Activated CD4-positive, alpha-beta T cell treated with anti-CD3 and anti-CD28 coated beads for 36 hours (primary cell): ENCODE measurements at regions not wholly inside any gene's neighbourhood (a gene's known extent, or its start where the extent isn't known, plus 50 kb on each side); places are given as distances from the start of the nearest gene placed in this dataset.
"Not testable (repeated sequence)": the region's sequence is repeated elsewhere in the genome, so short reads cannot be mapped to it uniquely, and the experiment has no call there.

ENCODE experiments used
- ATAC-seq: fragments of 200-7000 bp; cut with Tn5 transposase; one replicate; pipeline ENCODE4 v1.10.0; 2021; ENCODE audit warnings: mild to moderate bottlenecking, moderate library complexity
- CTCF ChIA-PET: fragments of 350-600 bp; sonication (Branson Sonifier 250); formaldehyde crosslinking; loops from one replicate; lab custom pipeline; 2021; ENCODE audit warnings: antibody characterized with exemption; lab: Charles Lee
- POLR2A ChIA-PET: fragments of 350-600 bp; sonication (Branson Sonifier 250); formaldehyde crosslinking; loops from one replicate; lab custom pipeline; 2021; ENCODE audit warnings: antibody characterized with exemption, inconsistent platforms; lab: Charles Lee
- DNase-seq: peaks from one replicate; pipeline ENCODE4 v3.0.0-alpha.2; 2020
- H3K27ac Mint-ChIP-seq: one replicate; pipeline ENCODE4 v1.8.0; 2021; ENCODE audit warnings: mixed read lengths
- H3K27me3 Mint-ChIP-seq: one replicate; pipeline ENCODE4 v1.8.0; 2021; ENCODE audit warnings: mixed read lengths
- H3K36me3 Mint-ChIP-seq: one replicate; pipeline ENCODE4 v1.8.0; 2021; ENCODE audit warnings: low read depth, mixed read lengths
- H3K4me1 Mint-ChIP-seq: one replicate; pipeline ENCODE4 v1.8.0; 2021; ENCODE audit warnings: mixed read lengths
- H3K4me3 Mint-ChIP-seq: one replicate; pipeline ENCODE4 v1.8.0; 2021; ENCODE audit warnings: mild to moderate bottlenecking, moderate library complexity, mixed read lengths
- H3K9me3 Mint-ChIP-seq: one replicate; pipeline ENCODE4 v1.8.0; 2021; ENCODE audit warnings: low read depth, mixed read lengths
- intact Hi-C, 2 experiments: fragments of 100-400 bp; cut with DNase I in 1 of 2; cut with micrococcal nuclease in 1 of 2; formaldehyde crosslinking; loops; one replicate each; pipeline versions ENCODE4 v1.14.2 to v1.15.1; 2022 to 2024; cut with DNase I, micrococcal nuclease

DNA sequence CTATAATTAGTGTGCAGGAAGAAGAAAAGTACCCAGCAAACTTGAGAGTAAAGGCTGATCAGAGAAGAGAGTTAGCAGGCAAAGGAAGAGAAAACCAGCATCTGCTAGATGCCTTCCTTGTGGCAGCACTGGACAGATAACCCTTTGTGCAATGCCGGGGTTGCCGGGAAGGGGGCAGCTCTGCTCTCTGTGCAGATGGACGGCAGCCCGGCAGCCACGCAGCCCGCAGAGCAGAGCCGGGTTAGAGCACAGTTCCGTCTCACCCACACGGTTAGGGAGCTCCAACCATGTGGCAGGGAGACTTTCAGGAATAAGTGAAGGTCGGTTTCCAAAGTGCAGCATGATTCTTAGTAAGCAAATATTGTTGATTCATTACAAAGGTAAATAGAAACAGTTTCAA, 80.0 kb upstream of the RPS6KA2 start:
- Mint-ChIP-seq H3K9me3 (peaks cover 5% of the 10 kb centered on the region), H3K27ac (no peak overlapping the region), H3K4me3 (no peak overlapping the region), H3K36me3 (no peaks in the 10 kb centered on the region), H3K4me1 (no peaks in the 10 kb centered on the region), H3K27me3 (no peaks in the 10 kb centered on the region)
- intact Hi-C loops: no loop called here
- POLR2A ChIA-PET: no interaction called here
- DNase-seq (peak; percentile 60), ATAC-seq (peak; percentile 75)
- CTCF ChIA-PET: no interaction called here

DNA sequence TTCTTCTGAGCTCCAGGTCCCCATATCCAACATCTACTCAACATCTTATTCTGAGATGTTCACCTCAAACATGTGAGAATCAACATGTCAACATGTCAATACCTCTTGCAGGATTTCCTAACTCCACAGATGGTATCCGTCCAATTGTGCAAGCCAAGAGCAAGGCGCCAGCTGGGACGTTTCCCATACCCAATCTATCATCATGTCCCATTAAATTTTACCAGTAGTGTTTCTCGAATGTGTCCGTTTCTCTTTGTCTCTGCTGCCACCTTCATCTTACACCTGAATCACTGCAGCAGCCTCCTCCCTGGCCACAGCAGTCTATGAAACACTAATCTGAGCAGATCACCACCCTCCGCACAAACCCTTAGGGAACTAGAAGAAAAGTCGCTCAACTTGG, 78.0 kb upstream of the RPS6KA2 start:
- CTCF ChIA-PET: no interaction called here

DNA sequence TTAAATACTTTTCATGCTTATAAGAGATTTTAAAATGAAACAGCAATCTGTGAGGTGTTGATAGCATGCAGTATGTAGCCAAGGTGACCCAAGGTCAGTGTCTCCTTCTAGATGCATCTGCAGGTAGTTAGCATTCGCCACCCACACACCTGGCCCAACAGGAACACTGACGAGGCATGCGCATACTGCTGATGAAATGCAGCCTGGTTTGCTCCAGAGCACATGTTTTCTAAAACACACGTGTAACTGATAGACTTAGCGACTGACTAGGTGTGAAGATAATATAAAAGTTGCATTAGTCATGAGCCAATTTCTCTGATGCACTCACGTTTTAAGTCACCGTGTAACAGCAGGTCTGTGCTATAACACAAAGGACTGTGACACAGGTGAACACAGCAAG, 77.1 kb upstream of the RPS6KA2 start:
- Mint-ChIP-seq H3K9me3 (no peaks in the 10 kb centered on the region), H3K27me3 (no peaks in the 10 kb centered on the region), H3K36me3 (no peaks in the 10 kb centered on the region), H3K4me3 (no peak overlapping the region), H3K27ac (no peak overlapping the region), H3K4me1 (no peaks in the 10 kb centered on the region)
- POLR2A ChIA-PET: no interaction called here
- CTCF ChIA-PET: no interaction called here
- intact Hi-C loops: no loop called here
- ATAC-seq: no peak
- DNase-seq: no peak

More for the DNA sequence above, 78.0 kb upstream of the RPS6KA2 start:
- DNase-seq: no peak
- no peaks in the 10 kb centered on the region for H3K4me1 Mint-ChIP-seq
- POLR2A ChIA-PET: no interaction called here
- no peaks in the 10 kb centered on the region for H3K9me3 Mint-ChIP-seq
- H3K4me3 Mint-ChIP-seq: no peak overlapping the region
- no peak for ATAC-seq
- no peak overlapping the region for H3K27ac Mint-ChIP-seq
- no peaks in the 10 kb centered on the region for H3K27me3 Mint-ChIP-seq
- no peaks in the 10 kb centered on the region for H3K36me3 Mint-ChIP-seq
- intact Hi-C loops: no loop called here

DNA sequence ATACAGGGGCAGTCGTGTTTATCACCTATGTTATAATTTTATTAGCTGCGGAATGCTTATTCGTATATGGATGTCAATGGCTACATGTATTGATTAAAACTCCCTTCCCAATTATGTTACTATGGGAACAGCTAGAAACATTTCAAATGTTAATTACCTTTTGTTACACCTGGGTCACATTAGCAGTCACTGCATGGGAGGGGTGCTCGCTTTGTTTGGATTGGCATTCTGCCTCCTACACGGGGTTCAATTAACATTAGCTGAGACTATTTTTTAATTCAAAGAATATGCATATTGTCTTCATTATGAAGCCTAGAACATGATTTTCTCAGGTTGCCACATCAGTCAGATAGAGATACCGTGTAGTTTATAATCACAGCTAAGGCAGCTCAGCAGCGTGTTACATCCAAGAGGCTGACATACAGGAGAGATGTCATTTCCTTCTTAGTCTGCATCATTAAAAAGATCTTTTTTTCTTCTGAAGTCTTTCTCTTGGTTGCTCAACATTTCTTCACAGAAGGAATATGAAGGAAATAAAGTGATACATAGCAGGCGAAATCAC, 76.2 kb upstream of the RPS6KA2 start:
- no peak for DNase-seq
- CTCF ChIA-PET: no interaction called here
- no peaks in the 10 kb centered on the region for H3K36me3 Mint-ChIP-seq
- no peaks in the 10 kb centered on the region for H3K27me3 Mint-ChIP-seq
- no peaks in the 10 kb centered on the region for H3K9me3 Mint-ChIP-seq
- H3K4me3 Mint-ChIP-seq: no peak overlapping the region
- no peak for ATAC-seq
- no peak overlapping the region for H3K27ac Mint-ChIP-seq
- intact Hi-C loops: no loop called here
- no peaks in the 10 kb centered on the region for H3K4me1 Mint-ChIP-seq
- POLR2A ChIA-PET: no interaction called here

DNA sequence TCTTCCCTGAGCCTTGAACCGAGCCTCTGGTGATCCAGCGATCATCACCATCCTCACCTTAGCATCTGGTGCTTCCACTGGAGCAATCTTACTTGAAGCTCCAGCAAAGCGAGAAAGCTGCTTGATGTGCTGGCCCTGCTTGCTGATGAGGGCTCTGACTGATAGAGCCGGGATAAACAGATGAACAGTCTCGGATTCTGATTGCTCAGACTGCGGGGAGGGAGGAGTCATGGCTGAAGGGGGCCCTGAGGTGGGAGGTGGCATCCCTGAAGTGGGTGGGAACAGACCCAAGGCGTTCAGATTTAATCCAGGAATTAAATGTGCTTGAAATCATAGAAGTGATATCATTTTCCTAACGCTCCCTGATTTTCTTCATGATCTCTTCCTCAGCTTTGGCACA, 74.4 kb upstream of the RPS6KA2 start:
- H3K4me1 Mint-ChIP-seq, DNase-seq, POLR2A ChIA-PET, H3K27me3 Mint-ChIP-seq, H3K36me3 Mint-ChIP-seq, H3K27ac Mint-ChIP-seq, ATAC-seq, H3K9me3 Mint-ChIP-seq, intact Hi-C loops, H3K4me3 Mint-ChIP-seq: not testable (repeated sequence)
- CTCF ChIA-PET: interaction anchor here (0.6 to 0.7 kb wide), 2 partner anchors 106 to 212 kb away, joined by 3 read pairs; no protein-coding TSS in a partner anchor

DNA sequence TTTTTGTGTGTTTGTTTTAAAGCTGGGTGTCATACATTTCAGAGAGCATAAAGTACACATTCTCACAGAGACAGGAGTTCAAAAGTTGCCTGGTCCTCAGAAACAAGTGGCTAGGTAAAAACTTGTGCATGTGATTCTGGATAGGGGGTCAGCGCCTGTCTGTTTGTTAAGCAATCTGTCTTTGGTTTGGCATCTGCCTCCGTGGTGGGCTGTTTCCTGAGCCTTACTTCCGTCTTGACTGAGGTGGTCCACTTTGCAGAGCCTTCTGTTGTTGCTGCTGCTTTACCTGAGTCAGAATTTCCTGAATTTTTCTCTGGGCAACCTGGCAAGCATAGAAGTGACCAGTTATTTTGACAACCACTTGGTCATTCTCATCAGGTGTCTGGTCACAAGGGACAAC, 73.8 kb upstream of the RPS6KA2 start:
- intact Hi-C loops, POLR2A ChIA-PET, H3K27me3 Mint-ChIP-seq, ATAC-seq, H3K36me3 Mint-ChIP-seq, H3K4me3 Mint-ChIP-seq, DNase-seq, H3K4me1 Mint-ChIP-seq, H3K9me3 Mint-ChIP-seq, H3K27ac Mint-ChIP-seq: not testable (repeated sequence)
- CTCF ChIA-PET: interaction anchor here (0.6 to 0.7 kb wide), 2 partner anchors 107 to 212 kb away, joined by 3 read pairs; no protein-coding TSS in a partner anchor

DNA sequence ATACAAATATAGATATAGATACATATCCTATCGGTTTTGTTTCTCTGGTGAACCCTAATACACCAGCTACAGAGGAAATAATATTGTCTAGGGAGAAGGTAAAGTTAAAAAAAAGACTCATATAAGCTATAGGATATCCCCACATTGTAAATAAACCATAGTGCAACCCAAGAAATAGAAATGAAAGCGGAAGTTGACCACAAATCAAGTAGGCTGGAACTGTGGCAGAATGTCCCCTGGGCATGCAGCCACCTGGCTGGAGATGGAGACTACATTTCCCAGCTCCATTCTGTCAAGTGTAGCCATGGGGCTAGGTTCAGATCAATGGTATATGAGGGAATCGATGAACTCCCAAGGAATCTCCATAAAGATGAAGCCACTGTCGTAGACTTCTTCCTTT, 70.1 kb upstream of the RPS6KA2 start:
- Mint-ChIP-seq H3K27me3 (no peaks in the 10 kb centered on the region), H3K4me3 (no peak overlapping the region), H3K36me3 (no peaks in the 10 kb centered on the region), H3K9me3 (no peaks in the 10 kb centered on the region), H3K27ac (no peak overlapping the region), H3K4me1 (no peaks in the 10 kb centered on the region)
- ATAC-seq (no peak), DNase-seq (no peak)
- intact Hi-C loops: no loop called here
- ChIA-PET POLR2A (no interaction called here), CTCF (no interaction called here)

DNA sequence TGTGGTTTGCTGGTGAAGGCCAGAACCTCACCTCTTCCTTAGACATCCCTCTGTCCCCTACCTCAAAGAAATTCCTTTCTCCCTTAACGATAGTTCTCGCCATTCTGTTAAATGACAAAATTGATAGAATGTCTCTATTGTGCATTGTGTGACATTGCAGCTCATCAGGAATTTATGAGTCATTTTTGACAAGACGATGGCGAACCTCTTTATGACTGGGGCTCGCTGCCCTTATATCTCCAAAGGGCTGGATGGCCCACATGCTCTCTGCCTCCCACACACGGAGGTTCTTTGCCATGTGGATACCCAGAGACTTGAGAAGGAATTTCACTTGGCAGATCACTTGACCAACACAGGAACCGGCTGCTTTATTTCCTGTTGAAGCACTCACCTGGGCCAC, 66.8 kb upstream of the RPS6KA2 start:
- H3K36me3 Mint-ChIP-seq: no peaks in the 10 kb centered on the region
- H3K27me3 Mint-ChIP-seq: no peaks in the 10 kb centered on the region
- H3K4me3 Mint-ChIP-seq: no peak overlapping the region
- no peak overlapping the region for H3K27ac Mint-ChIP-seq
- DNase-seq: no peak
- POLR2A ChIA-PET: no interaction called here
- no peaks in the 10 kb centered on the region for H3K9me3 Mint-ChIP-seq
- CTCF ChIA-PET: interaction anchor here (0.6 kb wide), 1 partner anchor 26 kb away, joined by 3 read pairs; no protein-coding TSS in a partner anchor
- no peaks in the 10 kb centered on the region for H3K4me1 Mint-ChIP-seq
- peak; percentile 36 for ATAC-seq
- intact Hi-C loops: no loop called here

DNA sequence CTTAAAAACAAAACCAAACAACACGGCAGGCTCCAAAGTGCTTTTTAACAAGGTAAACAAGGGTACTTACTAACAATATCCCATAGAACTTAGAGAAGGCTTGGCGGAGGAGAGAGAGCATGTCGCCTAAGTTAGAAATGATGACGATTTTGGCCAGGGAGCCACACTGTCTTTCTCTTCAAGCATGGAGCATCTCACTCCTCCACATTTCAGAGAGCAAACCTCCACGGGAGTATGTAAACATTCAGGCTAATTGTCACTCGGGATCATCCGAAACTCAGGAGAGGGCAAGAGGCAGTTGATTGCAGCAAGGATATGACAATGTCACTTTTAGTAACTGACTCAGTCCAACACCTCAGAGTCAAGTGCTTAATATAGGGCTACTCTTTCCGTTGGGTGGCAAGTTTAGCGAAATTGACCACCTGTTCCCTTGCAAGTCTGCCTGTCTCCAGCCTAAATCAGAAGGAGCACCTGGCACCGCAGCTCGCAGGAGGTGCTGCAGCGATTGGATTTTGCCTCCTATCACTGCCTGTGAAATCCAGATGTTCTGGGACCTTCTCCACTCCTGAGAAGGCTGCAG, 65.8 kb upstream of the RPS6KA2 start:
- no peak for DNase-seq
- Mint-ChIP-seq H3K27ac (no peak overlapping the region), H3K36me3 (no peaks in the 10 kb centered on the region), H3K4me3 (no peak overlapping the region), H3K27me3 (no peaks in the 10 kb centered on the region), H3K4me1 (no peaks in the 10 kb centered on the region), H3K9me3 (no peaks in the 10 kb centered on the region)
- intact Hi-C loops: no loop called here
- no peak for ATAC-seq
- POLR2A ChIA-PET: no interaction called here
- CTCF ChIA-PET: no interaction called here

DNA sequence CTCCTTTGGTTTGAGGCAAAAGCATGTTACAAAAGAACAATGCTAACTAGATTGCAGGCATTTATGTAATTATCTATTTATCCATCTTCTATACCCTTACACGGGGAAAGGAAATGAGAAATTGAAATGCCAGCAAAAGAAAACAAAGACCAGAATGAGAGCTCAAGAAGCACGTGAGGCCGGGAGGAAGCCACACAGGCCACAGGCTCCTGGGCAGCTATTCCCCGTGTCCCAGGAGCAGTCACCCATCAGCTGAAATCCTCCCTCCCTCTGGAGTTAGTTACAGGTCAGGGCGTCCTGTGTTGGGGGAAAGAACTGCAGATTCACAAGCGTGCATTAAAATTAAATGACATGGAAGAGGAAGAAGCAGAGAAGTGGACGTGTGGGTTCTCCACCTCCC, 64.7 kb upstream of the RPS6KA2 start:
- DNase-seq: no peak
- POLR2A ChIA-PET: no interaction called here
- no peak overlapping the region for H3K4me3 Mint-ChIP-seq
- CTCF ChIA-PET: no interaction called here
- H3K27ac Mint-ChIP-seq: no peak overlapping the region
- intact Hi-C loops: no loop called here
- H3K4me1 Mint-ChIP-seq: no peaks in the 10 kb centered on the region
- no peaks in the 10 kb centered on the region for H3K27me3 Mint-ChIP-seq
- no peak for ATAC-seq
- no peaks in the 10 kb centered on the region for H3K9me3 Mint-ChIP-seq
- H3K36me3 Mint-ChIP-seq: no peaks in the 10 kb centered on the region

DNA sequence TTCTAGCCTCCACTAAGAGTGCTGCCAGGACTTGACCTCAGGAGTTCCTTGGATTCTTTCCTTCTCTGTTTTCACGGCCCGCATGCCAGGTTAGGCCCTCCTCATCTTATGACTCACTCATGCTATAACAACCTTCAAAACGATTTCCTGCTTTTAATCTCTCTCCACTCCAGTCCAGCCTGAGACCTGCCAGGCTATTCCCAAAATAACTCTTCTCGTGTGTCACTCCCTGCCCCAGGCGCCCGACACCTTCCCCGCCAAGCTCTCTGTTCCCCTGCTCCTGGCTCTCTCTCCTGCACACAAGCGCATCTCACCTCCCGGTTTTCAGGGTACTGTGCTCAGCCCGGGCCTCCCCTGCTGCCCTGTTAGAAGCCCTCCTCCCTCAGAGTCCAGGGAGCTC, 64.1 kb upstream of the RPS6KA2 start:
- Mint-ChIP-seq H3K4me3 (no peak overlapping the region), H3K36me3 (no peaks in the 10 kb centered on the region), H3K9me3 (no peaks in the 10 kb centered on the region), H3K4me1 (no peaks in the 10 kb centered on the region), H3K27ac (no peak overlapping the region), H3K27me3 (no peaks in the 10 kb centered on the region)
- ChIA-PET CTCF (no interaction called here), POLR2A (no interaction called here)
- DNase-seq: no peak
- intact Hi-C loops: no loop called here
- no peak for ATAC-seq

DNA sequence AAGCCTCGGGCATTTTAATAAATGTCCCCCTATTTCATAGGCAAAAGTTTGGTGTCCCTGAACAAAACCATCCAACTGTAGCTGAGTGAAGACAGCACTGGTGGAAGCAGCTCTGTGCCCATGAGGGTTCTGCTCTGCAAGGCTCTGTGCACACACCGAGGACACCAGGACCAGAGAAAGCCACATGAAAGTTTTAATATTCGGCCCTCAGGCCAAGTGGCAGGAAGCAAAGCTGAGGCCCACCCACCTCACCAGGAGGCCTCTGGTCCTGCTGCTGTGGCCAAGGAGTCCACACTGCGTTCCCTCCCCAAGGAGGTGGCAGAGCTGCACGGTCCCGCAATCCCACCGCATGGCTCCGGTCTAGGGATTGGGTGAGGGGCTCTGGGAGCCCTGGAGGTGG, 62.6 kb upstream of the RPS6KA2 start:
- Mint-ChIP-seq H3K4me3 (no peak overlapping the region), H3K36me3 (no peaks in the 10 kb centered on the region), H3K27me3 (no peaks in the 10 kb centered on the region), H3K27ac (no peak overlapping the region), H3K4me1 (no peaks in the 10 kb centered on the region), H3K9me3 (no peaks in the 10 kb centered on the region)
- ChIA-PET CTCF (interaction anchor here (0.6 kb wide), 1 partner anchor 1680 kb away, joined by 3 read pairs; no protein-coding TSS in a partner anchor), POLR2A (no interaction called here)
- no peak for DNase-seq
- no peak for ATAC-seq
- intact Hi-C loops: no loop called here
